Gastroesophageal sphincter (tissue), 3 donors: ENCODE measurements at regions not wholly inside any gene's neighbourhood (a gene's known extent, or its start where the extent isn't known, plus 50 kb on each side); places are given as distances from the start of the nearest gene placed in this dataset.

Source experiments
- CTCF ChIP-seq, 4 experiments: fragments of 200-600 bp in 2 of 4; fragments of 450-650 bp in 2 of 4; sonication (generic) in 1 of 4; IDR thresholded peaks; one replicate each; pipeline ENCODE4 v1.5.1; 2017 to 2019; ENCODE audit warnings: antibody characterized with exemption in 4 of 4, mild to moderate bottlenecking in 2 of 4, moderate library complexity in 2 of 4
- POLR2A ChIP-seq, 2 donors: fragments of 450-650 bp; IDR thresholded peaks; one replicate each; pipeline ENCODE4 v1.6.1; 2017; ENCODE audit warnings: antibody characterized with exemption in 2 of 2, mild to moderate bottlenecking in 2 of 2, moderate library complexity in 1 of 2
- POLR2AphosphoS5 ChIP-seq: sonication (generic); formaldehyde crosslinking; IDR thresholded peaks from one replicate; pipeline ENCODE4 v1.6.1; 2017; ENCODE audit warnings: antibody characterized with exemption

GRCh38 chr2:181367411-181367810, 89.8 kb upstream of the ITGA4 start:
- no peak for TF ChIP-seq CTCF (IDR thresholded peaks at IDR 0.05)
- TF ChIP-seq POLR2A (IDR thresholded peaks at IDR 0.05): no peak
- no peak for TF ChIP-seq POLR2AphosphoS5
